T47D (cell line): ENCODE measurements at regions not wholly inside any gene's neighbourhood (a gene's known extent, or its start where the extent isn't known, plus 50 kb on each side); places are given as distances from the start of the nearest gene placed in this dataset.
A peak's percentile ranks its signal among the peaks of the same experiment; 100 is the strongest.

Experiments
- DNase-seq, 2 experiments: peaks; one replicate each; pipeline versions ENCODE4 v3.0.0 to v3.0.0-alpha.2; 2011 to 2012; ENCODE audit warnings: low read depth in 1 of 2, low spot score in 1 of 2
- JUND ChIP-seq: IDR thresholded peaks from 2 replicates; pipeline ENCODE4 v1.6.1; 2012; ENCODE audit warnings: low read depth
- in situ Hi-C: cut with HindIII; loops from 2 replicates; pipeline ENCODE4 v1.10.0; 2016; ENCODE audit warnings: low sequenced_read_pairs, low pct_unique_long_range_greater_than_20kb

- no peak for DNase-seq
- TF ChIP-seq JUND = no peak
- in situ Hi-C loops = no loop called here
Observed at GRCh38 chr9:28770226-28770625, 1196.9 kb upstream of the C9orf72 start.

DNA sequence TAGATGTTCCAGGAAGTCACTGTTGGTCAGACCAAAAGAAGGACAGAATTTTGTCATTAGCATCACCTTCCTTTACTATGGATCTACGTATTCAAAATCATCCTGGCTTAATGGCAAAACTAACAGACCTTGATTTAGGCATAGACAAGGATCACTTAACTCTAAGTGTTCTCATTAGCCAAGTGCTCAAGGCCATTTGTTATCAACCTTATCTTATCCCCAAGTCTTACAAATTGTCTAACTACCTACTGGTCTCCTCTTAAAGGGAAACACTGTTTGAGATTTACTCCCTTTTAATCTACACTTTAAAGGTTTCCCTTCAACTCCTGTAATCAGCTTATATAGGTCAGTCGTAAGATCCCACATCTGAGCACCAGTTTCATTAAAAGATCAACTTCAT, 1197.5 kb upstream of the C9orf72 start:
- no peak for DNase-seq
- no peak for TF ChIP-seq JUND
- in situ Hi-C loops = no loop called here

DNA sequence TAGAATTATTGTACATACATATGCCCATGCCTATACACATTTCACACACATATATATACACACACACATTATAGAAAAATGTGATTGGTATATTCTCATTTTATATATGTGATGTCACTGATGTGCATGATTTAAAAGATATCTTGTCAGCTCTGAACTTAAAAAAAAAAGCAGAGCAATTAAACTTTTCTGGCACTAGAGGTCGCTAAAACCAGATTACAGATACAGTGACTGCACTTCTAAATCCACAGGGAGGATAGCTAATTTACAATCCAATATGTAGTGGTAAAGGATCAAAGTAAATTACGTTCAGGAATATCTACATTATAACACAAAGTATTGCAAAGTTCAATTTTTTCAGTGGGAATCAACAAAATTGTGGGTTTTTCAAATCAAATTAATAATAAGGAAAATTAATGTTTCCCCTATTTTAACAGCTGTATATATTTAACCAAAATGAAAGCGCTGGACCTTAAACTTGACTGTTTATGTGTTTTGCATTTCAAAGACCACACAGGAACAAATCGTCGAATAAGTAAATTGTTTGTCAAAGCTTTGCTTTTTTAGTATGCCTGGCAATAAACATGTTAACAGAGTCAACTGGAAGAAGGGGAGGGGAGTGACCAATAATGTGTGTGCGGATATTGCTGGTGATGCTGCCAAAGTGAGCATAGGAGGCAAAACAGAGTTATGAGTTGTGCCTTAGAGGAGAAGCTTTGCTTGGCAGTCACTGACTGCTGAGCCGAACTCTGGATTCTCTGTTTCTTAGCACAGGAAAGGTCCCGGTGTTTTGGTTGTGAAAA, 1201.4 kb upstream of the C9orf72 start:
- in situ Hi-C loops = no loop called here
- TF ChIP-seq JUND = no peak

DNA sequence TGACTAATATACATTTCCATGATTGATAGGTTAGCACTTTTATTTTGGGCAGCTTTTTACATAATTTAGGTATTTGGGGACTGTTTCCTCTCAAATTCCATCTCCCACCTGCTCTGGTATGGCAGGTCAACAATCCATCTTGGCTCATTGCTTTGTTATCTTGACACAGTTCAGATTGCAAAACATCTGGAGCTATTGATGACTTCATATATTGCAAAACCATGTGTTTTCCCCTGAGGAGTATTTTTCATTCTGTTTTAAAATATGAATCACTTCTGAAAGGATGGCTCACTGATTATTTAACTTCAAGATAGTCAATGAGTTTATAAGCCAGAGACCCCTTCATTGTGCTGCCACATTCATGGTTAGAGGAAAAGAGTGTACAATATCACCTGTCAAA, 1206.0 kb upstream of the C9orf72 start:
- no peak for DNase-seq
- no peak for TF ChIP-seq JUND
- in situ Hi-C loops = no loop called here

More for the DNA sequence above, 1201.4 kb upstream of the C9orf72 start:
- DNase-seq = peak in 1 of 2 experiments; percentile 49

DNA sequence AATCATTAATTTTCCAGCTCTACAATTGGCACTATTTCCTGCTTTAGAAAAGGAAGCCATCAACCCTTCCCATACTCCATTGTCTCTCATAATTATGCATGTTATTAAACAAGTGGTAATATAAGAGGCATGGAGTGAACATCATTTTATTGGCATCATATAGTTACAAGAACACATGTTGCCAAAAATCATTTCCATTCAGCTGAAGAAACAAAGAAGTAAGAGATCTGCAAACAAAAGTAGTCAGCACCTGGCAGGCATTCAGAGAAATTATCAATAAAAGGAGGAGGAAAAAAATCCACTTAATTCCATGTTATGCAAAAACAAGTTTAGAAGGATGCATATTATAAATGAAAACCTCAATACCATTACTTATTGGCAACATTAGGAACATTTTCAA, 1208.2 kb upstream of the C9orf72 start:
- no peak for TF ChIP-seq JUND
- in situ Hi-C loops = no loop called here
- DNase-seq = no peak

- no peak for TF ChIP-seq JUND
- no peak for DNase-seq
- in situ Hi-C loops = no loop called here
Observed at GRCh38 chr9:28782630-28783029, 1209.3 kb upstream of the C9orf72 start.

DNA sequence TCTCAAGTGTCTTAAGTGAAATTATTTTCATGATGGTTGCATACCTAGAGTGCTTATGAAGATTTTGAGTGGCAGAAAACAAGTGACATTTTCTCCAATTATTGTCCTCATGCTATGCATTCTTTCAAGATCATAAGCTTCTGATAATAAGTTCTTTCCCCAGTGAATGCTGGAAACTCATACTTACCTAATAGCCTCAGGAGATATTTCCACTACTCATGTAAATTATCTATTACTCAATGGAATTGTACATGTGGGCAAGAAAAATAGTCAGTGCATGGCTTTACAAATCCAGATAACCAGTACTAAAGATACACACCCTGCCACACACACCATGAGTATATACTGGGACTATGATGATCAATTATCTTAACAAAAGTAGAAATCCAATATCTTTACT, 1219.4 kb upstream of the C9orf72 start:
- in situ Hi-C loops = no loop called here
- TF ChIP-seq JUND = no peak
- no peak for DNase-seq

DNA sequence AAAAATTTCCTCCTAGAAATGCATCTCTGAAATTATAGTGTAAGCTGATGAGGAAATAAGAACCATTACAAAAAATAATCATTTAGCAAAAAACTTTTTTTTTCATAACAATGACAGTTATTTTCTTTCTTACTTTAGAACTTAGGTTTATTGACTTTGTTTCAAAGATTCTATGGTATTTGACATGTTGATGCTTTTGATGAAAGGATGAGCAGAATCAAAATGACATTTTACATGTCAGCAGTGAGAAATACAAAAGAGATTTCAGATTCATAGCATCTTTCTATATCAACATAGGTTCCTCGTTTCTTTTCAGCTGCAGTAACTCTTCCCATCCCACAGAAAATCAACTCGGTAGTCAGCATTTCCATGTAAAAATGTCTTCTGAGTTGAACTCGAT, 1226.6 kb upstream of the C9orf72 start:
- TF ChIP-seq JUND = no peak
- no peak for DNase-seq
- in situ Hi-C loops = no loop called here

DNA sequence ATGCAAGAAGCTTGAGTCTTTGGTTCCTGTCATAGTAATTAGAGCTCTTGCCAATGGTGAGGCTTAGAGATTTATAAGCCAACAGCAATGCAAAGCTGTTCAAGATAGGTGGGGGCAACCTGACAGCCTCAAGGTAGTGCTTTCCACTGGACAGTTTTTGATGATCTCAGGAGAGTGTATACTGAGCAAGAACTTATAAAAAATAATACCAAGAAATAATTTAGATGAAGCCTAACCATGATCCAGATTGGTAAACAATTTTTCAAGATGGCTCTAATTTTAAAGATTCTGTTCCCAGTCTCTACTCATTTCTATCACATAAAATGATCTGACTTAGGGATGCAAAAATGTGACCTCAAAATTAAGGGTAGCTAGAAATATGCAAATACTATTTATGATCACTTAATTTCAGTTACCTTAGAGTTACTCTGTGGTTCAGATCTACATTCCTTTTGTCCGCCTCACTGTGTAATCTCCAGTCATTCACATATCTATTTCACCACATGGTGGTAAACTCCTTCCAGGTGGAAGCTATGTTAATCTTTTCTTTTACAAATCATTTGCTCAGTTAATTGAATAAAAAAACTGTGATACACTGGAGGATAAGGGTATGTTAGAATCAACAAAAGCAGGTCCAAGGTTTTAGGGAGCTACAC, 1228.0 kb upstream of the C9orf72 start:
- in situ Hi-C loops = no loop called here
- no peak for TF ChIP-seq JUND

GRCh38 chr9:28805197-28805596, 1231.9 kb upstream of the C9orf72 start:
- no peak for DNase-seq
- in situ Hi-C loops = no loop called here
- no peak for TF ChIP-seq JUND

More for the DNA sequence above, 1228.0 kb upstream of the C9orf72 start:
- no peak for DNase-seq

GRCh38 chr9:28808042-28808441, 1234.8 kb upstream of the C9orf72 start:
- in situ Hi-C loops = no loop called here
- DNase-seq = no peak
- TF ChIP-seq JUND = no peak

DNA sequence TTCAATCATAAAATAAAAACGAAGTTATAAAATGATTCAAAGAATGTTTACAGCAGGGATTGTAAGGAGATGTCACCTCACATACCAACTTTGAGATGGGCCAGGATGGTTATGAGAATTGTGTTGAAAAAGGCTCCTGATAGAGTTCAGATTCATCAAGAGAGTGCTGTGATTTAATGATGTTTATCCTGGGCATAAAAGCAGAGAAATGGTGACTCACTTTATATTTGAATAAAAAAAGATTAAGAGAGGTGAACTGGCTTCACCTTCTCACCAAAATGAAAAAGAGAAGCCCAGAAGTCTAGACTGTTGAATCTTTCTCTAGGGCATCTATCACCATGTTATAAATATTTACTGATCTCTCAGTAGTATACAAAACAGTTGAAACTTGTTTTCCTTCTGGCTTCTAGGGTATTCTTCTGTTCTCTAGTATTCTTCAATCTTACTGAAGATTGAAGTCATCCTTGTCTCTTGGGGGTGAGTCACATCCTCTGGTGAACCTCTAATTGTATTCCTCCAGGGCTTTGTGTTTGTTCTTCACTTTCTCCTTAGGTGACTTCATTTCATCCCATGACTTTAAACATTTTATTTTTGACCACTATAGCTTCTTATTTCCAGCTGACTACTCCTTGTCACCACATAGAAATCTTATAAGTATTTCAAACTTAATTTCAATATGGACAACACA, 1237.3 kb upstream of the C9orf72 start:
- in situ Hi-C loops = no loop called here
- no peak for TF ChIP-seq JUND
- DNase-seq = no peak

- no peak for DNase-seq
- in situ Hi-C loops = no loop called here
- TF ChIP-seq JUND = no peak
Observed at GRCh38 chr9:28820741-28821140, 1247.5 kb upstream of the C9orf72 start.
